ENCODE measurements at regions not wholly inside any gene's neighbourhood (a gene's known extent, or its start where the extent isn't known, plus 50 kb on each side); places are given as distances from the start of the nearest gene placed in this dataset.
"Not testable (repeated sequence)": the region's sequence is repeated elsewhere in the genome, so short reads cannot be mapped to it uniquely, and the experiment has no call there.

GRCh38 chr3:145893331-145893730 is 267.7 kb downstream of the PLOD2 start:
- DNase-seq = no peak

DNA sequence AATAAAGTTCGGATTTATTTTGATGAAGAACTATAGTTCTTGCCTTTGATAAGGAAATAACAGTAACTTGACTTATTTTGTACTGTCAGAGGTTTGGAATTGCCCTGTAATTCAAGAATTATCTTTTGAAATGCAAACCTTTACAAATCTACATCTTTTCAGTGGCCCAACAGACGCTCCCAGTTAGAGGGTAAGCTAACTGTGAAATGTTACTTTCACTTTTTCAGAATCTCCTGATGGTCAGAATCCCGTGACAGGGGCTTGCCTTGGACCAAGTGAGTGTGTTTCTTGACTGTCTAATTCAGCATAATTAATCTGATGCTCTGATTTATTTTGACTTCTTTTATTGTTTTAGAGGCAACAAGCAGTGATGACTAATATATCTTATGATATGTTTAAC is 262.5 kb downstream of the PLOD2 start:
- no peak for DNase-seq

DNA sequence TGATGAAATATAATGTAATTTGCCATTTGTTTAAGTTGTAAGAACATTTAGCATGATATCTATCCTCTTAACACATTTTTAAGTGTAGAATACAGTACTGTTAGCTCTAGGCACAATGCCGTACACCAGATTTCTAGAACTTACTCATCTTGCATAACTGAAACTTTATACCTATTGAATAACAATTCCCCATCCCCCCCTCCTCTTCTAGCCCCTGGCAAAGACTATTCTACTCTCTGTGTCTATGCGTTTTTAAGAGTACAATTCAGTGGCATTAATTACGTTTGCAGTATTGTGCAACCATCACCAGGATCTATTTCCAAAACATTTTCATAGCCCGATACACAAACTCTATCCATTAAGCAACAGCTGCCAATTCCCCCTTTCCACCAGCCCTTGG is 261.7 kb downstream of the PLOD2 start:
- DNase-seq = no peak

DNA sequence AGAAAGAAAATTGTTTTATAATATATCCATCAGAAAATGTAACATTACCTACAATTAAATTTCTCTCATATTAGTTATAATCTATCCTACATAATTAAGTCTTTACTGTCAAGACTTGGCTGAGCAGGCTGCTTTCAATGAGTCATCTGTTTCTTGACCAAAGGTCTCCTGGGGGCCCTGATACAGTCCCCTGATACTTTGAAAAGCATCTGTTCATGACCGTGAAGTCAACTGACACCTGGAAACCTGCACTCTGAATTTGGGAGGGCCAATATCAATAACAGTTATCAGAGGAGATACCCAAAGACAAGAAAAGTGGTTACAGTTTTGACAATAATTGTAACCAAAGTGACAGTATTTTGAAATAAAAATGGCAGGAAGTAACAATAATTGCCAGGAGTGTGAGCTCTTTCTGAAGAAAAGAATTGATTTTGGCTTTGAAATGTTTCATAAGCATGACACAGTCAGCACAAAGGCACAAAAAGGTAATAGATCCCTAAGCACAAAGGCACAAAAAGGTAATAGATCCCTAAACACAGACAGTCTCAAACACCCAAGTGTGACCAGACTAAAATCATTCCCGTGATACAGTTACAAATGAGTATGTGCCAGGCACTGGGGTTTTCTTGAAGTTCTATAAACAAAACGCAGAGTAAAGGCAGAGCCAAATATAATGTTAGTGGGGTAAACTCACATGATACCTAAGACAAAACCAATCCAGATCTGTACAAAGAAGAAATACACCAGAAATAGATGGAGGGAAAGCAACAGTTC is 260.7 kb downstream of the PLOD2 start:
- DNase-seq = no peak

- no peak for DNase-seq
Measured at GRCh38 chr3:145902166-145902565, 258.8 kb downstream of the PLOD2 start.

GRCh38 chr3:145903472-145904013 is 257.4 kb downstream of the PLOD2 start:
- no peak for DNase-seq

DNA sequence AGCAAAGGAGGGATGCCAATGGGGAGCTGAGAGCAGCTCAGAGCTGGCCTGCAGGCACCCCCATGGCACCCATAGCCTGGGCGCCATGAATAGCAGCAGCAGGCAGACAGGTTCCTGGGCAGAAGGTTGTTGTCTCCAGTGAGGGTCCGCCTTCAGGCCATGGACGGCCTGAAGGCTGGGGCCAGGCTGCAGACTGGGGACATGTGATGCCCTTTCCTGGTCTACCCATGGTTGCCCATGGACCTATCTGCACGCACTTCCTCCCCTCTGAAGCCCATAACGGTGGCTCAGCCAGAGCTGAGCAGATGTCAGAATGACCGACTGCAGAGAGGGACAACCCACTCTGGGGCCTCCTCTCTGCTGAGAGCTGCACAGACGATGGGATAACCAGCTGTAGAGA is 256.8 kb downstream of the PLOD2 start:
- DNase-seq = no peak

GRCh38 chr3:145906301-145906700 is 254.7 kb downstream of the PLOD2 start:
- no peak for DNase-seq

DNA sequence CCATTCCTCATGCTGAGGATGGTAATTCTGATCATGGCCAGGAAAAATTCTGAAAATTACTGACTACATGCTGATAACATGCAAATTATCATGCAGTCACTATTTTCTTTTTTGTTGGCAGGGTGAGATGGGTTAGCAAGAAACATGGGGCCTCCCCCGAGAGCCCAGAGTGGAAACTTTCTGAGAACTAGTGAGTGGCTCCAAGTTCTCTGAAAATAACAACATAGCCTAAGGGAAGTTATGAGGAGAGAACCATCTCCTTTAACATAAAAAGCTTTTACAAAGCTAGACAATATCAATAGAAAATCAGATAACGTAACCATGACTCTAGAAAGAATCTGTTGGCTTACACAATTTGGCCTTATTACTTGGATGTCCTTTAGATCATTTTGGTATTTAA is 254.2 kb downstream of the PLOD2 start:
- DNase-seq = no peak

DNA sequence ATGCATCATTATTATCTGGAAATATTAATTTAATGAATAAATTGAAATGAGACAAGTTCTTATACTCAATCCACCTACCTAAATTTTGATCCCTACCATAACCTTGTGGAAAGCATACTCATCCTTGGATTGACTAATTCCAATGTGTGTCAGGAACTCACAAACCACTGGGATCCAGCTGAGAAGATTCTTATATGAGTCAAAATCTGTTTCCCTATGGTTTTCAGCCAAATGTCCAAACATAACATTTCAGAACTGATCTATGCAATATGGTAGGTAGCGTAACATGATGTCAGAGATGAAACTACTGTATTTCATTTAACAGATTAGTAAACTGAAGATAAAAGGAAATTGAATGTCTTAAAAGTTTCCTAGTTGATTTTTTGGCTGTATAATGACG is 250.0 kb downstream of the PLOD2 start:
- DNase-seq = no peak

GRCh38 chr3:145915787-145916186 is 245.2 kb downstream of the PLOD2 start:
- no peak for DNase-seq

DNA sequence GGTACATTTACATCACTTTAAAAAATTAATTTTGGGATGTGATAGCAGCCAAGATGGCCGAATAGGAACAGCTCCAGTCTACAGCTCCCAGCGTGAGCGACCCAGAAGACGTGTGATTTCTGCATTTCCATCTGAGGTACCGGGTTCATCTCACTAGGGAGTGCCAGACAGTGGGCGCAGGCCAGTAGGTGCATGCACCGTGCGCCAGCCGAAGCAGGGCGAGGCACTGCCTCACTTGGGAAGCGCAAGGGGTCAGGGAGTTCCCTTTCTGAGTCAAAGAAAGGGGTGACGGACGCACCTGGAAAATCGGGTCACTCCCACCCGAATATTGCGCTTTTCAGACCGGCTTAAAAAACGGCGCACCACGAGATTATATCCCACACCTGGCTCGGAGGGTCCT is 233.2 kb downstream of the PLOD2 start:
- DNase-seq = not testable (repeated sequence)

- DNase-seq = no peak
Measured at GRCh38 chr3:145936971-145937370, 224.0 kb downstream of the PLOD2 start.

GRCh38 chr3:145939431-145939830 is 221.6 kb downstream of the PLOD2 start:
- DNase-seq = no peak

- DNase-seq = no peak
Measured at GRCh38 chr3:145942052-145942451, 218.9 kb downstream of the PLOD2 start.

GRCh38 chr3:145943952-145944351 is 217.0 kb downstream of the PLOD2 start:
- DNase-seq = no peak

- no peak for DNase-seq
Measured at GRCh38 chr3:145951441-145951840, 209.5 kb downstream of the PLOD2 start.

DNA sequence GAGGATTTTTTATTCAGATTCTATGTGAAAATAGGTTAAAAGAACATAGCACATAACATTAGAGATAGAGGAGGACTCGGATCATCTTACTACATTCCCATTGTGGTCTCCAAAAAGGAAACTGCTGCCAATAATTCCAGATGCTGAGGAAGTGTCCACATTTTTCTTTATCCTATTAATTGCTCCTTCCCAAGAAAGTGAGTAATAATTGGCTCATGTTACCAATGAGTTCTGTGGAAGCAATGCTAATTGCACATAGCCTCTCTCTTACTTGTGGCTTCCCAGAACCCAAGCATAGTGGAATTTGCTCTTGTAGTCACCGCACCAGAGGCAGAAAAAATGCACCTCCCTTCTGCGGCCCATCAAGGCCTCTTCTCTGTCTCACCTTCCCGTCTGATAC is 208.4 kb downstream of the PLOD2 start:
- DNase-seq = no peak

GRCh38 chr3:145953316-145953715 is 207.7 kb downstream of the PLOD2 start:
- DNase-seq = no peak

- DNase-seq = no peak
Measured at GRCh38 chr3:145959457-145960088, 201.4 kb downstream of the PLOD2 start.

GRCh38 chr3:145963111-145963510 is 197.9 kb downstream of the PLOD2 start:
- DNase-seq = no peak

- no peak for DNase-seq
Measured at GRCh38 chr3:145967043-145967442, 193.9 kb downstream of the PLOD2 start.

GRCh38 chr3:145971186-145971585 is 189.8 kb downstream of the PLOD2 start:
- no peak for DNase-seq

DNA sequence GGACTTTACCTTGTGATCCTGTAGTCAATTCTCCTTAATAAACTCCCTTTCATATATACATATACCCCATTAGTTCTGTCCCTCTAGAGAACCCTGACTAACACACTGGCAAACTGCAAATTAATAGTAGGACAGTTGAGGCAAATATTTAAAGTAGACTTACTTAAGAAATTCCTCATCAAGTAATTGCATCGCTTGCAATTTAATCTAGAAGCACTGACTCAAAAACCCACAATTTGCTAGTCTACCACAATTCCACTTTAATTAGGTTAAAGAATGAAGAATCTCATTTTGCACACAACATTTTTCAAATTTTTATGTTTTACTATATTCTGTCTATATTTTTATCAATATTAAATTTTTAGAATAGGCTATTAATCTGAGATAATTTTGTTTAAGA is 188.1 kb downstream of the PLOD2 start:
- no peak for DNase-seq

DNA sequence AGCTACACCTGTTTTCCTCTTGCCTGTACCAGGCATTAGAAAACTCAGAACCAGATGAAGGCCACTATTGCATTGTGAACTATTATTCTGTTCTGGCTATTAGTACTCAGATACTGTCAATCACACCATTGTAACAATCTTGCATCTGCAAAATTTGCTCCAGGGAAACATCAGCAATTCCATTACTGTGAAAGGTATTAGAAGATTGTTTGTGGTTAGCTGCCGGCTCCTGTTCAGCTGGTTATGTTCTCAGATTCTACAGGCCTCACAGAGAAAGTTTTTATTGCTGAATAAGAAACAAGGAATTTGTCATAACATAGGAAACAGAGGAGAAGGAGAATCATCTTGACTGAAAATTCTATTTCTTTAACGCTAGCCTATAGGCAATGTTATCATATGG is 179.9 kb downstream of the PLOD2 start:
- no peak for DNase-seq

Data from suppressor macrophage treated with lipopolysaccharide for 1 hour (primary cell).